HUES48 (cell line): ENCODE measurements at regions not wholly inside any gene's neighbourhood (a gene's known extent, or its start where the extent isn't known, plus 50 kb on each side); places are given as distances from the start of the nearest gene placed in this dataset.

Experiments used
- H3K27ac ChIP-seq: one replicate; pipeline ENCODE4 v1.7.0; 2013; ENCODE audit warnings: low read depth, low read length, inconsistent platforms
- H3K27me3 ChIP-seq: 2 replicates; pipeline ENCODE4 v1.6.1; 2013; ENCODE audit warnings: mild to moderate bottlenecking, low read length; ENCODE audit not compliant: control insufficient read depth, insufficient read depth
- H3K36me3 ChIP-seq: 2 replicates; pipeline ENCODE4 v1.6.1; 2013; ENCODE audit warnings: low read length; ENCODE audit not compliant: control insufficient read depth, insufficient read depth
- H3K4me1 ChIP-seq: 2 replicates; pipeline ENCODE4 v1.6.1; 2013; ENCODE audit warnings: mild to moderate bottlenecking, low read length; ENCODE audit not compliant: control insufficient read depth, insufficient read depth
- H3K4me3 ChIP-seq: 2 replicates; pipeline ENCODE4 v1.5.1; 2013; ENCODE audit warnings: mild to moderate bottlenecking, low read depth, low read length
- H3K9ac ChIP-seq: 2 replicates; pipeline ENCODE4 v1.6.1; 2013; ENCODE audit warnings: mild to moderate bottlenecking, low read depth, low read length, moderate library complexity
- H3K9me3 ChIP-seq: 2 replicates; pipeline ENCODE4 v1.6.1; 2013; ENCODE audit warnings: low read length; ENCODE audit not compliant: control insufficient read depth, insufficient read depth

- Histone ChIP-seq H3K27me3 (peaks cover 40% of the 10 kb centered on the region), H3K36me3 (no peaks in the 10 kb centered on the region), H3K27ac (no peak overlapping the region), H3K9ac (no peak overlapping the region), H3K4me3 (no peak overlapping the region), H3K4me1 (peaks cover 10% of the 10 kb centered on the region; the same call in 1 of the 2 replicates), H3K9me3 (no peaks in the 10 kb centered on the region)
Measured at GRCh38 chr15:96390986-96391385, 60.5 kb downstream of the NR2F2 start.

GRCh38 chr15:96392380-96393208 lies 62.1 kb downstream of the NR2F2 start:
- H3K4me3 ChIP-seq, result no peak overlapping the region
- peaks cover 10% of the 10 kb centered on the region; the same call in 1 of the 2 replicates for H3K4me1 ChIP-seq
- H3K36me3 ChIP-seq, result no peaks in the 10 kb centered on the region
- peaks cover 51% of the 10 kb centered on the region for H3K27me3 ChIP-seq
- no peak overlapping the region for H3K9ac ChIP-seq
- H3K9me3 ChIP-seq, result no peaks in the 10 kb centered on the region
- no peak overlapping the region for H3K27ac ChIP-seq

GRCh38 chr15:96393209-96393513 lies 62.7 kb downstream of the NR2F2 start:
- H3K27ac ChIP-seq, result no peak overlapping the region
- no peak overlapping the region for H3K9ac ChIP-seq
- peaks cover 10% of the 10 kb centered on the region; the same call in 1 of the 2 replicates for H3K4me1 ChIP-seq
- H3K36me3 ChIP-seq, result no peaks in the 10 kb centered on the region
- H3K9me3 ChIP-seq, result no peaks in the 10 kb centered on the region
- peaks cover 56% of the 10 kb centered on the region for H3K27me3 ChIP-seq
- H3K4me3 ChIP-seq, result no peak overlapping the region

- H3K27me3 ChIP-seq, result peaks cover 65% of the 10 kb centered on the region
Measured at GRCh38 chr15:96395687-96396086, 65.2 kb downstream of the NR2F2 start.

GRCh38 chr15:96398776-96399175 lies 68.3 kb downstream of the NR2F2 start:
- Histone ChIP-seq H3K9ac (no peak overlapping the region), H3K9me3 (no peaks in the 10 kb centered on the region), H3K27ac (no peak overlapping the region), H3K4me3 (no peak overlapping the region), H3K27me3 (peaks cover 71% of the 10 kb centered on the region), H3K4me1 (no peaks in the 10 kb centered on the region), H3K36me3 (no peaks in the 10 kb centered on the region)

More at GRCh38 chr15:96395687-96396086, 65.2 kb downstream of the NR2F2 start:
- H3K36me3 ChIP-seq, result no peaks in the 10 kb centered on the region
- H3K27ac ChIP-seq, result no peak overlapping the region
- peaks cover 10% of the 10 kb centered on the region; the same call in 1 of the 2 replicates for H3K4me1 ChIP-seq
- H3K9me3 ChIP-seq, result no peaks in the 10 kb centered on the region
- H3K9ac ChIP-seq, result no peak overlapping the region
- H3K4me3 ChIP-seq, result no peak overlapping the region

- Histone ChIP-seq H3K36me3 (no peaks in the 10 kb centered on the region), H3K9me3 (no peaks in the 10 kb centered on the region), H3K27ac (no peak overlapping the region), H3K4me3 (no peak overlapping the region), H3K27me3 (peaks cover 82% of the 10 kb centered on the region), H3K4me1 (no peaks in the 10 kb centered on the region), H3K9ac (no peak overlapping the region)
Measured at GRCh38 chr15:96402403-96402802, 71.9 kb downstream of the NR2F2 start.

GRCh38 chr15:96403071-96403470 lies 72.6 kb downstream of the NR2F2 start:
- no peaks in the 10 kb centered on the region for H3K9me3 ChIP-seq
- H3K4me3 ChIP-seq, result no peak overlapping the region
- no peaks in the 10 kb centered on the region for H3K4me1 ChIP-seq
- H3K36me3 ChIP-seq, result no peaks in the 10 kb centered on the region
- H3K27me3 ChIP-seq, result peaks cover 84% of the 10 kb centered on the region
- no peak overlapping the region for H3K9ac ChIP-seq
- H3K27ac ChIP-seq, result no peak overlapping the region

GRCh38 chr15:96403932-96404331 lies 73.4 kb downstream of the NR2F2 start:
- Histone ChIP-seq H3K4me3 (no peak overlapping the region), H3K9ac (no peak overlapping the region), H3K27ac (no peak overlapping the region), H3K36me3 (no peaks in the 10 kb centered on the region), H3K4me1 (no peaks in the 10 kb centered on the region), H3K27me3 (peaks cover 89% of the 10 kb centered on the region), H3K9me3 (no peaks in the 10 kb centered on the region)

- peaks cover 89% of the 10 kb centered on the region for H3K27me3 ChIP-seq
- H3K27ac ChIP-seq, result no peak overlapping the region
Measured at GRCh38 chr15:96404560-96404959, 74.1 kb downstream of the NR2F2 start.

GRCh38 chr15:96406291-96406690 lies 75.8 kb downstream of the NR2F2 start:
- Histone ChIP-seq H3K4me3 (no peak overlapping the region), H3K4me1 (peaks cover 4% of the 10 kb centered on the region; the same call in 1 of the 2 replicates), H3K36me3 (no peaks in the 10 kb centered on the region), H3K27me3 (peaks cover 99% of the 10 kb centered on the region), H3K9ac (no peak overlapping the region), H3K27ac (no peak overlapping the region), H3K9me3 (no peaks in the 10 kb centered on the region)

More at GRCh38 chr15:96404560-96404959, 74.1 kb downstream of the NR2F2 start:
- H3K9ac ChIP-seq, result no peak overlapping the region
- no peak overlapping the region for H3K4me3 ChIP-seq
- H3K9me3 ChIP-seq, result no peaks in the 10 kb centered on the region
- peaks cover 2% of the 10 kb centered on the region; the same call in 1 of the 2 replicates for H3K4me1 ChIP-seq
- H3K36me3 ChIP-seq, result no peaks in the 10 kb centered on the region

- Histone ChIP-seq H3K27ac (no peak overlapping the region), H3K9me3 (no peaks in the 10 kb centered on the region), H3K27me3 (peaks cover 100% of the 10 kb centered on the region), H3K4me1 (peaks cover 4% of the 10 kb centered on the region; the same call in 1 of the 2 replicates), H3K4me3 (no peak overlapping the region), H3K9ac (no peak overlapping the region), H3K36me3 (no peaks in the 10 kb centered on the region)
Measured at GRCh38 chr15:96406701-96407100, 76.2 kb downstream of the NR2F2 start.
